GM21619 (cell line): ENCODE measurements at regions not wholly inside any gene's neighbourhood (a gene's known extent, or its start where the extent isn't known, plus 50 kb on each side); places are given as distances from the start of the nearest gene placed in this dataset.
"Not testable (repeated sequence)": the region's sequence is repeated elsewhere in the genome, so short reads cannot be mapped to it uniquely, and the experiment has no call there.

Experiments
- ATAC-seq: cut with Tn5 transposase; IDR thresholded peaks from one replicate; pipeline ENCODE4 v1.9.1; 2021; ENCODE audit not compliant: unreplicated experiment

- no peak for ATAC-seq
These were observed 152.6 kb downstream of the RTL9 start for GRCh38 chrX:110511238-110511637.

GRCh38 chrX:110512341-110512740, 153.7 kb downstream of the RTL9 start:
- ATAC-seq: no peak

- no peak for ATAC-seq
These were observed 155.9 kb downstream of the RTL9 start for GRCh38 chrX:110514509-110514908.

- ATAC-seq: no peak
These were observed 160.9 kb downstream of the RTL9 start for GRCh38 chrX:110519501-110519900.

- ATAC-seq: no peak
These were observed 161.3 kb downstream of the RTL9 start for GRCh38 chrX:110519906-110520452.

GRCh38 chrX:110520652-110521051, 162.0 kb downstream of the RTL9 start:
- not testable (repeated sequence) for ATAC-seq

- no peak for ATAC-seq
These were observed 173.4 kb downstream of the RTL9 start for GRCh38 chrX:110531873-110532580.

- ATAC-seq: no peak
These were observed 173.9 kb downstream of the RTL9 start for GRCh38 chrX:110532581-110532931.

GRCh38 chrX:110536816-110537215, 178.2 kb downstream of the RTL9 start:
- ATAC-seq: no peak

GRCh38 chrX:110541266-110541665, 182.6 kb downstream of the RTL9 start:
- no peak for ATAC-seq

- ATAC-seq: not testable (repeated sequence)
These were observed 192.2 kb downstream of the RTL9 start for GRCh38 chrX:110550854-110551253.

GRCh38 chrX:110557864-110558263, 199.2 kb downstream of the RTL9 start:
- no peak for ATAC-seq

GRCh38 chrX:110558406-110558805, 199.8 kb downstream of the RTL9 start:
- no peak for ATAC-seq

GRCh38 chrX:110561034-110561433, 202.4 kb downstream of the RTL9 start:
- ATAC-seq: no peak

GRCh38 chrX:110563282-110563681, 204.6 kb downstream of the RTL9 start:
- ATAC-seq: no peak

- no peak for ATAC-seq
These were observed 209.8 kb downstream of the RTL9 start for GRCh38 chrX:110568441-110568840.

GRCh38 chrX:110569506-110569905, 210.9 kb downstream of the RTL9 start:
- no peak for ATAC-seq

- ATAC-seq: no peak
These were observed 217.3 kb downstream of the CHRDL1 start for GRCh38 chrX:110578270-110578669.

GRCh38 chrX:110584083-110584482, 211.5 kb downstream of the CHRDL1 start:
- ATAC-seq: no peak

GRCh38 chrX:110588164-110588563, 207.5 kb downstream of the CHRDL1 start:
- no peak for ATAC-seq

- ATAC-seq: no peak
These were observed 206.8 kb downstream of the CHRDL1 start for GRCh38 chrX:110588853-110589252.

- ATAC-seq: no peak
These were observed 194.8 kb downstream of the CHRDL1 start for GRCh38 chrX:110600745-110601310.

GRCh38 chrX:110614596-110614995, 181.0 kb downstream of the CHRDL1 start:
- ATAC-seq: no peak
